Spinal cord (tissue), 9 donors: ENCODE measurements at regions not wholly inside any gene's neighbourhood (a gene's known extent, or its start where the extent isn't known, plus 50 kb on each side); places are given as distances from the start of the nearest gene placed in this dataset.

Source experiments
- DNase-seq, 6 donors: peaks; one replicate each; pipeline versions ENCODE4 v3.0.0 to v3.0.0-alpha.2; 2013 to 2015; ENCODE audit warnings: low spot score in 6 of 6, low read depth in 4 of 6
- H3K27ac ChIP-seq: one replicate; pipeline ENCODE4 v1.5.1; 2013; ENCODE audit warnings: low read depth, low read length, control low read depth
- H3K27me3 ChIP-seq: one replicate; pipeline ENCODE4 v1.6.1; 2013; ENCODE audit warnings: low read length; ENCODE audit not compliant: control insufficient read depth, insufficient read depth
- H3K36me3 ChIP-seq: one replicate; pipeline ENCODE4 v1.6.1; 2013; ENCODE audit warnings: low read length; ENCODE audit not compliant: control insufficient read depth, insufficient read depth
- H3K4me1 ChIP-seq: one replicate; pipeline ENCODE4 v1.6.1; 2013; ENCODE audit warnings: low read length; ENCODE audit not compliant: control insufficient read depth, insufficient read depth
- H3K4me3 ChIP-seq: one replicate; pipeline ENCODE4 v1.5.1; 2013; ENCODE audit warnings: low read depth, low read length, control low read depth
- H3K9me3 ChIP-seq: one replicate; pipeline ENCODE4 v1.6.1; 2013; ENCODE audit warnings: low read length; ENCODE audit not compliant: control insufficient read depth, insufficient read depth
- WGBS: methylation state at CpG from one replicate; pipeline ENCODE4 v1.1.5; 2013; ENCODE audit warnings: missing lambda C conversion rate; ENCODE audit not compliant: insufficient coverage; 5-methylcytosine and 5-hydroxymethylcytosine counted together
- donor health status: healthy.

GRCh38 chr10:55237462-55237861 lies 436.4 kb upstream of the PCDH15 start:
- Histone ChIP-seq H3K36me3 (no peaks in the 10 kb centered on the region), H3K9me3 (no peaks in the 10 kb centered on the region), H3K4me1 (no peaks in the 10 kb centered on the region), H3K4me3 (no peak overlapping the region), H3K27me3 (no peaks in the 10 kb centered on the region), H3K27ac (no peak overlapping the region)
- no peak for DNase-seq

- no peak overlapping the region for H3K27ac ChIP-seq
- no peak for DNase-seq
- no peaks in the 10 kb centered on the region for H3K4me1 ChIP-seq
- no peaks in the 10 kb centered on the region for H3K27me3 ChIP-seq
- H3K4me3 ChIP-seq = no peak overlapping the region
- no peaks in the 10 kb centered on the region for H3K9me3 ChIP-seq
- H3K36me3 ChIP-seq = no peaks in the 10 kb centered on the region
These were observed 432.5 kb upstream of the PCDH15 start for GRCh38 chr10:55233505-55233904.

GRCh38 chr10:55233090-55233489 lies 432.1 kb upstream of the PCDH15 start:
- Histone ChIP-seq H3K27ac (no peak overlapping the region), H3K4me3 (no peak overlapping the region), H3K36me3 (no peaks in the 10 kb centered on the region), H3K4me1 (no peaks in the 10 kb centered on the region), H3K9me3 (no peaks in the 10 kb centered on the region), H3K27me3 (no peaks in the 10 kb centered on the region)
- DNase-seq = no peak
- WGBS = no CpG with 5 or more reads among the region's 3 CpGs

- Histone ChIP-seq H3K4me3 (no peak overlapping the region), H3K36me3 (no peaks in the 10 kb centered on the region)
- 100% methylated on average over 1 of the region's 1 CpG for WGBS
These were observed 431.5 kb upstream of the PCDH15 start for GRCh38 chr10:55232553-55232952.

GRCh38 chr10:55227967-55228366 lies 426.9 kb upstream of the PCDH15 start:
- Histone ChIP-seq H3K36me3 (no peaks in the 10 kb centered on the region), H3K27me3 (no peaks in the 10 kb centered on the region), H3K4me1 (no peaks in the 10 kb centered on the region), H3K27ac (no peak overlapping the region), H3K9me3 (no peaks in the 10 kb centered on the region), H3K4me3 (no peak overlapping the region)
- no peak for DNase-seq
- no CpG with 5 or more reads among the region's 1 CpG for WGBS

More at GRCh38 chr10:55232553-55232952, 431.5 kb upstream of the PCDH15 start:
- Histone ChIP-seq H3K27ac (no peak overlapping the region), H3K9me3 (no peaks in the 10 kb centered on the region), H3K27me3 (no peaks in the 10 kb centered on the region), H3K4me1 (no peaks in the 10 kb centered on the region)
- no peak for DNase-seq

GRCh38 chr10:55224007-55224781 lies 423.2 kb upstream of the PCDH15 start:
- H3K27ac ChIP-seq = no peak overlapping the region
- WGBS = 88% methylated on average over 3 of the region's 5 CpGs

GRCh38 chr10:55223352-55223751 lies 422.3 kb upstream of the PCDH15 start:
- no peaks in the 10 kb centered on the region for H3K4me1 ChIP-seq
- no peaks in the 10 kb centered on the region for H3K36me3 ChIP-seq
- H3K27me3 ChIP-seq = no peaks in the 10 kb centered on the region
- no peak overlapping the region for H3K4me3 ChIP-seq
- WGBS = no CpG with 5 or more reads among the region's 2 CpGs
- no peaks in the 10 kb centered on the region for H3K9me3 ChIP-seq
- DNase-seq = no peak
- H3K27ac ChIP-seq = no peak overlapping the region

More at GRCh38 chr10:55224007-55224781, 423.2 kb upstream of the PCDH15 start:
- no peaks in the 10 kb centered on the region for H3K36me3 ChIP-seq
- no peak overlapping the region for H3K4me3 ChIP-seq
- no peaks in the 10 kb centered on the region for H3K4me1 ChIP-seq
- no peaks in the 10 kb centered on the region for H3K9me3 ChIP-seq
- no peaks in the 10 kb centered on the region for H3K27me3 ChIP-seq
- no peak for DNase-seq

- no peak overlapping the region for H3K4me3 ChIP-seq
- no peaks in the 10 kb centered on the region for H3K27me3 ChIP-seq
- H3K36me3 ChIP-seq = no peaks in the 10 kb centered on the region
- DNase-seq = no peak
- H3K9me3 ChIP-seq = no peaks in the 10 kb centered on the region
- no peak overlapping the region for H3K27ac ChIP-seq
- no peaks in the 10 kb centered on the region for H3K4me1 ChIP-seq
These were observed 419.9 kb upstream of the PCDH15 start for GRCh38 chr10:55220975-55221374.

GRCh38 chr10:55215699-55216098 lies 414.7 kb upstream of the PCDH15 start:
- H3K36me3 ChIP-seq = no peaks in the 10 kb centered on the region
- no peaks in the 10 kb centered on the region for H3K27me3 ChIP-seq
- H3K9me3 ChIP-seq = no peaks in the 10 kb centered on the region
- no peak overlapping the region for H3K4me3 ChIP-seq
- H3K27ac ChIP-seq = no peak overlapping the region
- DNase-seq = peak in 1 of 6 donors; percentile 23
- H3K4me1 ChIP-seq = no peaks in the 10 kb centered on the region
- 80% methylated on average over 1 of the region's 1 CpG for WGBS

GRCh38 chr10:55214608-55215007 lies 413.6 kb upstream of the PCDH15 start:
- Histone ChIP-seq H3K4me3 (no peak overlapping the region), H3K27ac (no peak overlapping the region), H3K27me3 (no peaks in the 10 kb centered on the region), H3K4me1 (no peaks in the 10 kb centered on the region), H3K36me3 (no peaks in the 10 kb centered on the region), H3K9me3 (no peaks in the 10 kb centered on the region)
- WGBS = no CpG with 5 or more reads among the region's 1 CpG
- DNase-seq = no peak
